HG03520 (cell line): ENCODE measurements at regions not wholly inside any gene's neighbourhood (a gene's known extent, or its start where the extent isn't known, plus 50 kb on each side); places are given as distances from the start of the nearest gene placed in this dataset.

Experiments used
- ATAC-seq: cut with Tn5 transposase; IDR thresholded peaks from one replicate; pipeline ENCODE4 v1.9.1; 2021; ENCODE audit warnings: mild to moderate bottlenecking, moderate library complexity; ENCODE audit not compliant: unreplicated experiment

- no peak for ATAC-seq
Measured at GRCh38 chr13:21817878-21818277, 147.0 kb downstream of the FGF9 start.

GRCh38 chr13:21822029-21822428 lies 151.2 kb downstream of the FGF9 start:
- ATAC-seq = no peak

- no peak for ATAC-seq
Measured at GRCh38 chr13:21823416-21823815, 152.5 kb downstream of the FGF9 start.

GRCh38 chr13:21823949-21824348 lies 153.1 kb downstream of the FGF9 start:
- no peak for ATAC-seq

GRCh38 chr13:21825186-21825585 lies 154.3 kb downstream of the FGF9 start:
- ATAC-seq = no peak

- ATAC-seq = no peak
Measured at GRCh38 chr13:21825801-21826200, 154.9 kb downstream of the FGF9 start.

GRCh38 chr13:21826214-21827015 lies 155.5 kb downstream of the FGF9 start:
- no peak for ATAC-seq

- no peak for ATAC-seq
Measured at GRCh38 chr13:21831654-21832324, 160.9 kb downstream of the FGF9 start.

GRCh38 chr13:21833921-21834320 lies 163.0 kb downstream of the FGF9 start:
- ATAC-seq = no peak

GRCh38 chr13:21834521-21834920 lies 163.6 kb downstream of the FGF9 start:
- no peak for ATAC-seq

- ATAC-seq = no peak
Measured at GRCh38 chr13:21837288-21837687, 166.4 kb downstream of the FGF9 start.

GRCh38 chr13:21837841-21838551 lies 167.1 kb downstream of the FGF9 start:
- ATAC-seq = no peak

- no peak for ATAC-seq
Measured at GRCh38 chr13:21846605-21847004, 175.7 kb downstream of the FGF9 start.

- peak; percentile 71 for ATAC-seq
Measured at GRCh38 chr13:21849323-21849722, 178.4 kb downstream of the FGF9 start.

- ATAC-seq = no peak
Measured at GRCh38 chr13:21850013-21851006, 179.4 kb downstream of the FGF9 start.

- no peak for ATAC-seq
Measured at GRCh38 chr13:21852043-21852442, 181.2 kb downstream of the FGF9 start.

- no peak for ATAC-seq
Measured at GRCh38 chr13:21853779-21854178, 182.9 kb downstream of the FGF9 start.

GRCh38 chr13:21868823-21869222 lies 197.9 kb downstream of the FGF9 start:
- ATAC-seq = no peak

GRCh38 chr13:21871382-21871781 lies 200.5 kb downstream of the FGF9 start:
- ATAC-seq = no peak

- ATAC-seq = no peak
Measured at GRCh38 chr13:21871919-21872318, 201.0 kb downstream of the FGF9 start.

- ATAC-seq = no peak
Measured at GRCh38 chr13:21872795-21873194, 201.9 kb downstream of the FGF9 start.
